H7 (cell line): ENCODE measurements at regions not wholly inside any gene's neighbourhood (a gene's known extent, or its start where the extent isn't known, plus 50 kb on each side); places are given as distances from the start of the nearest gene placed in this dataset.
"Not testable (repeated sequence)": the region's sequence is repeated elsewhere in the genome, so short reads cannot be mapped to it uniquely, and the experiment has no call there.

Experiments used
- DNase-seq: peaks from one replicate; pipeline ENCODE4 v3.0.0; 2012
- H3K27me3 ChIP-seq: 2 replicates; pipeline ENCODE4 v1.6.0; 2011; ENCODE audit warnings: mild to moderate bottlenecking, low read length; ENCODE audit not compliant: control insufficient read depth, insufficient read depth
- H3K36me3 ChIP-seq: replicated peaks from 2 replicates; pipeline ENCODE4 v1.5.1; 2011; ENCODE audit warnings: low read length; ENCODE audit not compliant: control insufficient read depth, insufficient read depth
- H3K4me3 ChIP-seq: 2 replicates; pipeline ENCODE4 v1.5.1; 2011; ENCODE audit warnings: low read depth, mild to moderate bottlenecking, control low read depth, low read length, moderate library complexity; ENCODE audit not compliant: insufficient read depth

- Histone ChIP-seq H3K36me3 (no peaks in the 10 kb centered on the region), H3K4me3 (no peak overlapping the region), H3K27me3 (no peaks in the 10 kb centered on the region)
- no peak for DNase-seq
These were observed 415.6 kb upstream of the BTBD3 start for GRCh38 chr20:11502061-11502460.

- Histone ChIP-seq H3K36me3 (no peaks in the 10 kb centered on the region), H3K27me3 (no peaks in the 10 kb centered on the region), H3K4me3 (no peak overlapping the region)
- DNase-seq = no peak
These were observed 415.0 kb upstream of the BTBD3 start for GRCh38 chr20:11502671-11503070.

- Histone ChIP-seq H3K36me3 (no peaks in the 10 kb centered on the region), H3K4me3 (no peak overlapping the region), H3K27me3 (no peaks in the 10 kb centered on the region)
- no peak for DNase-seq
These were observed 407.9 kb upstream of the BTBD3 start for GRCh38 chr20:11509776-11510175.

GRCh38 chr20:11511821-11512220 is 405.9 kb upstream of the BTBD3 start:
- Histone ChIP-seq H3K4me3 (no peak overlapping the region), H3K36me3 (no peaks in the 10 kb centered on the region), H3K27me3 (no peaks in the 10 kb centered on the region)
- no peak for DNase-seq

GRCh38 chr20:11513241-11513745 is 404.4 kb upstream of the BTBD3 start:
- not testable (repeated sequence) for H3K4me3 ChIP-seq, H3K36me3 ChIP-seq, DNase-seq, H3K27me3 ChIP-seq

- H3K27me3 ChIP-seq = no peaks in the 10 kb centered on the region
- no peak for DNase-seq
- H3K36me3 ChIP-seq = no peaks in the 10 kb centered on the region
- no peak overlapping the region for H3K4me3 ChIP-seq
These were observed 401.2 kb upstream of the BTBD3 start for GRCh38 chr20:11516448-11516847.

GRCh38 chr20:11520596-11520995 is 397.1 kb upstream of the BTBD3 start:
- Histone ChIP-seq H3K36me3 (no peaks in the 10 kb centered on the region), H3K27me3 (no peaks in the 10 kb centered on the region), H3K4me3 (no peak overlapping the region)
- no peak for DNase-seq

- Histone ChIP-seq H3K36me3 (no peaks in the 10 kb centered on the region), H3K27me3 (no peaks in the 10 kb centered on the region), H3K4me3 (no peak overlapping the region)
- no peak for DNase-seq
These were observed 396.0 kb upstream of the BTBD3 start for GRCh38 chr20:11521476-11522365.

GRCh38 chr20:11522366-11522741 is 395.3 kb upstream of the BTBD3 start:
- no peak overlapping the region for H3K4me3 ChIP-seq
- DNase-seq = no peak
- H3K36me3 ChIP-seq = no peaks in the 10 kb centered on the region
- no peaks in the 10 kb centered on the region for H3K27me3 ChIP-seq

- Histone ChIP-seq H3K36me3 (no peaks in the 10 kb centered on the region), H3K4me3 (no peak overlapping the region), H3K27me3 (no peaks in the 10 kb centered on the region)
- no peak for DNase-seq
These were observed 388.6 kb upstream of the BTBD3 start for GRCh38 chr20:11529047-11529446.

- no peak overlapping the region for H3K4me3 ChIP-seq
- H3K27me3 ChIP-seq = no peaks in the 10 kb centered on the region
- no peaks in the 10 kb centered on the region for H3K36me3 ChIP-seq
- DNase-seq = peak; percentile 38
These were observed 380.7 kb upstream of the BTBD3 start for GRCh38 chr20:11537032-11537431.

- DNase-seq = no peak
- H3K4me3 ChIP-seq = no peak overlapping the region
- H3K27me3 ChIP-seq = no peaks in the 10 kb centered on the region
- H3K36me3 ChIP-seq = no peaks in the 10 kb centered on the region
These were observed 378.2 kb upstream of the BTBD3 start for GRCh38 chr20:11539450-11539849.

- DNase-seq = peak; percentile 41
- H3K4me3 ChIP-seq = no peak overlapping the region
- no peaks in the 10 kb centered on the region for H3K27me3 ChIP-seq
- H3K36me3 ChIP-seq = no peaks in the 10 kb centered on the region
These were observed 377.1 kb upstream of the BTBD3 start for GRCh38 chr20:11540558-11540957.

GRCh38 chr20:11542645-11543044 is 375.0 kb upstream of the BTBD3 start:
- H3K4me3 ChIP-seq = no peak overlapping the region
- H3K36me3 ChIP-seq = no peaks in the 10 kb centered on the region
- DNase-seq = no peak
- no peaks in the 10 kb centered on the region for H3K27me3 ChIP-seq

GRCh38 chr20:11544029-11544678 is 373.5 kb upstream of the BTBD3 start:
- Histone ChIP-seq H3K4me3 (no peak overlapping the region), H3K36me3 (no peaks in the 10 kb centered on the region), H3K27me3 (no peaks in the 10 kb centered on the region)
- DNase-seq = peak; percentile 36
